GM19035 (cell line): ENCODE measurements at regions not wholly inside any gene's neighbourhood (a gene's known extent, or its start where the extent isn't known, plus 50 kb on each side); places are given as distances from the start of the nearest gene placed in this dataset.

Experiments
- ATAC-seq: cut with Tn5 transposase; IDR thresholded peaks from one replicate; pipeline ENCODE4 v1.9.1; 2021; ENCODE audit not compliant: unreplicated experiment

GRCh38 chr13:79090552-79091124, 315.4 kb downstream of the RBM26 start:
- no peak for ATAC-seq

- no peak for ATAC-seq
Measured at GRCh38 chr13:79084802-79085424, 321.1 kb downstream of the RBM26 start.

- ATAC-seq: no peak
Measured at GRCh38 chr13:79081942-79082341, 324.1 kb downstream of the RBM26 start.

GRCh38 chr13:79079351-79079839, 326.7 kb downstream of the RBM26 start:
- no peak for ATAC-seq

- no peak for ATAC-seq
Measured at GRCh38 chr13:79075703-79076102, 330.4 kb downstream of the RBM26 start.

GRCh38 chr13:79070343-79070974, 335.6 kb downstream of the RBM26 start:
- ATAC-seq: no peak

GRCh38 chr13:79062291-79062690, 343.8 kb downstream of the RBM26 start:
- no peak for ATAC-seq

GRCh38 chr13:79060216-79060615, 345.8 kb downstream of the RBM26 start:
- ATAC-seq: no peak

GRCh38 chr13:79056706-79057105, 349.3 kb downstream of the RBM26 start:
- no peak for ATAC-seq

GRCh38 chr13:79051472-79051871, 354.6 kb downstream of the RBM26 start:
- ATAC-seq: no peak

- no peak for ATAC-seq
Measured at GRCh38 chr13:79044415-79044814, 361.6 kb downstream of the RBM26 start.

GRCh38 chr13:79043208-79043607, 362.8 kb downstream of the RBM26 start:
- no peak for ATAC-seq

GRCh38 chr13:79037197-79037596, 368.9 kb downstream of the RBM26 start:
- ATAC-seq: no peak

GRCh38 chr13:79034341-79034740, 371.7 kb downstream of the RBM26 start:
- ATAC-seq: no peak

- no peak for ATAC-seq
Measured at GRCh38 chr13:79030513-79030912, 371.6 kb upstream of the OBI1 start.

GRCh38 chr13:79018166-79018565, 359.2 kb upstream of the OBI1 start:
- no peak for ATAC-seq

GRCh38 chr13:79011179-79011578, 352.2 kb upstream of the OBI1 start:
- peak; percentile 68 for ATAC-seq

GRCh38 chr13:79003989-79004898, 345.3 kb upstream of the OBI1 start:
- ATAC-seq: no peak

- ATAC-seq: no peak
Measured at GRCh38 chr13:78999494-78999893, 340.5 kb upstream of the OBI1 start.

- ATAC-seq: no peak
Measured at GRCh38 chr13:78998630-78999315, 339.8 kb upstream of the OBI1 start.
